ENCODE measurements at regions not wholly inside any gene's neighbourhood (a gene's known extent, or its start where the extent isn't known, plus 50 kb on each side); places are given as distances from the start of the nearest gene placed in this dataset.

- Histone ChIP-seq H3K27me3 (no peaks in the 10 kb centered on the region), H3K27ac (no peak overlapping the region), H3K9me3 (peaks cover 0 to 5% (median 0%) of the 10 kb centered on the region in 11 donors), H3K4me1 (no peaks in the 10 kb centered on the region), H3K36me3 (no peaks in the 10 kb centered on the region), H3K4me3 (no peak overlapping the region)
- ATAC-seq (no peak), DNase-seq (no peak)
- intact Hi-C loops (cut with DNase I): no loop called here
- 76 to 78% methylated on average over 6 of the region's 6 CpGs for WGBS, 2 donors
- TF ChIP-seq CTCF (IDR thresholded peaks at IDR 0.05): no peak
These were observed 68.5 kb upstream of the FERD3L start for GRCh38 chr7:19213746-19214145.

GRCh38 chr7:19210893-19211413, 65.7 kb upstream of the FERD3L start:
- intact Hi-C loops (cut with DNase I): no loop called here
- no peak overlapping the region for H3K27ac ChIP-seq
- no peak overlapping the region for H3K4me3 ChIP-seq
- H3K27me3 ChIP-seq: no peaks in the 10 kb centered on the region
- ATAC-seq (no peak), DNase-seq (no peak)
- no peaks in the 10 kb centered on the region for H3K9me3 ChIP-seq
- H3K36me3 ChIP-seq: no peaks in the 10 kb centered on the region
- H3K4me1 ChIP-seq: no peaks in the 10 kb centered on the region
- 49 to 50% methylated on average over 5 of the region's 5 CpGs for WGBS, 2 donors
- no peak for TF ChIP-seq CTCF (IDR thresholded peaks at IDR 0.05)

GRCh38 chr7:19209166-19209696, 64.0 kb upstream of the FERD3L start:
- Histone ChIP-seq H3K4me3 (no peak overlapping the region), H3K9me3 (no peaks in the 10 kb centered on the region), H3K27me3 (no peaks in the 10 kb centered on the region), H3K36me3 (no peaks in the 10 kb centered on the region), H3K4me1 (no peaks in the 10 kb centered on the region), H3K27ac (no peak overlapping the region)
- no peak for DNase-seq
- 79 to 86% methylated on average over 1 of the region's 1 CpG for WGBS, 2 donors
- intact Hi-C loops (cut with DNase I): no loop called here
- no peak for ATAC-seq
- TF ChIP-seq CTCF (IDR thresholded peaks at IDR 0.05): no peak

GRCh38 chr7:19206721-19207120, 61.5 kb upstream of the FERD3L start:
- no peak for ATAC-seq
- Histone ChIP-seq H3K4me1 (no peaks in the 10 kb centered on the region), H3K27ac (no peak overlapping the region), H3K36me3 (no peaks in the 10 kb centered on the region), H3K4me3 (no peak overlapping the region), H3K27me3 (no peaks in the 10 kb centered on the region), H3K9me3 (no peaks in the 10 kb centered on the region)
- intact Hi-C loops (cut with DNase I): no loop called here
- WGBS, 2 donors: 85% methylated on average over 4 of the region's 4 CpGs
- DNase-seq: no peak
- no peak for TF ChIP-seq CTCF (IDR thresholded peaks at IDR 0.05)
